Calu3 (cell line): ENCODE measurements at regions not wholly inside any gene's neighbourhood (a gene's known extent, or its start where the extent isn't known, plus 50 kb on each side); places are given as distances from the start of the nearest gene placed in this dataset.

ENCODE experiments used
- BruUV-seq: library from RNA; stranded (reverse); fragments of 400-500 nt; replicated peaks from 2 replicates; lab custom pipeline; 2021; lab: Mats Ljungman, UMichigan
- CTCF ChIA-PET: fragments of 300-600 bp; sonication (Branson Sonifier 250); formaldehyde crosslinking; loops from one replicate; lab custom pipeline; 2022; ENCODE audit warnings: antibody characterized with exemption; lab: Charles Lee
- DNase-seq: peaks from one replicate; pipeline ENCODE4 v3.0.0; 2022
- H3K27ac Mint-ChIP-seq: one replicate; pipeline ENCODE4 v1.8.0; 2022; ENCODE audit warnings: mixed read lengths; ENCODE audit not compliant: unreplicated experiment
- H3K27me3 Mint-ChIP-seq: one replicate; pipeline ENCODE4 v1.8.0; 2022; ENCODE audit warnings: mixed read lengths; ENCODE audit not compliant: unreplicated experiment
- H3K36me3 Mint-ChIP-seq: one replicate; pipeline ENCODE4 v1.8.0; 2022; ENCODE audit warnings: mild to moderate bottlenecking, moderate library complexity, mixed read lengths; ENCODE audit not compliant: insufficient read depth, unreplicated experiment
- H3K4me1 Mint-ChIP-seq: one replicate; pipeline ENCODE4 v1.8.0; 2022; ENCODE audit warnings: mild to moderate bottlenecking, low read depth, mixed read lengths; ENCODE audit not compliant: unreplicated experiment
- H3K4me3 Mint-ChIP-seq: one replicate; pipeline ENCODE4 v1.8.0; 2022; ENCODE audit warnings: mild to moderate bottlenecking, low read depth, moderate library complexity, mixed read lengths; ENCODE audit not compliant: unreplicated experiment
- H3K9me3 Mint-ChIP-seq: one replicate; pipeline ENCODE4 v1.8.0; 2022; ENCODE audit warnings: low read depth, mixed read lengths; ENCODE audit not compliant: unreplicated experiment
- CTCF ChIP-seq: fragments of 200-600 bp; IDR thresholded peaks from one replicate; pipeline ENCODE4 v1.8.0; 2022; ENCODE audit warnings: antibody characterized with exemption; ENCODE audit not compliant: unreplicated experiment
- intact Hi-C: fragments of 100-400 bp; cut with micrococcal nuclease; formaldehyde crosslinking; loops from one replicate; pipeline ENCODE4 v1.10.0; 2022; ENCODE audit not compliant: unreplicated experiment

- no peaks in the 10 kb centered on the region for H3K9me3 Mint-ChIP-seq
- peaks cover 67% of the 10 kb centered on the region for H3K27me3 Mint-ChIP-seq
- H3K4me1 Mint-ChIP-seq: no peaks in the 10 kb centered on the region
- DNase-seq: no peak
- no peaks in the 10 kb centered on the region for H3K36me3 Mint-ChIP-seq
- CTCF ChIA-PET: no interaction called here
- no peak overlapping the region for H3K4me3 Mint-ChIP-seq
- no TSS peak for BruUV-seq
- intact Hi-C loops: no loop called here
- TF ChIP-seq CTCF: no peak
- H3K27ac Mint-ChIP-seq: no peak overlapping the region
Observed at GRCh38 chr6:208364-208763, 83.9 kb upstream of the DUSP22 start.

DNA sequence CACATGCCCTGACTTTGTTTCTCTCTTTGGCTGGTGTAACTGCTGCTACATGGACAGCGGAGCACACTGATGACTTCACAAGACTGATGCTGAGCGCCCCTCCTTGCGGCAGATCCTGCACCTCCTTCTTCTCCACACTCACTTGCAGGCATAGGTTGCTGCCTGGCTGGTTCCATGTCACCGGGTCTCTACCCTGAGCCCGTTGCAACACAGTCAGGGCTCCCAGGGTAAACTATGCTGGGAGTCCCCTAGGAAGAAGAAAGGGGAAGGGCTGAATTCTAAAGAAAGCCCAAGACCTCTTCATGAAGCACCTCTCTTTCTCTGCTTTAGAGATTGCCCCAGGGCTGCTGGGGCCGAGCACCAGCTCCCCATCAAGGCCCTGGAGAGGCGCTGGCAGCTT, 83.3 kb upstream of the DUSP22 start:
- intact Hi-C loops: no loop called here
- no TSS peak for BruUV-seq
- peaks cover 3% of the 10 kb centered on the region for H3K9me3 Mint-ChIP-seq
- H3K4me1 Mint-ChIP-seq: no peaks in the 10 kb centered on the region
- no peaks in the 10 kb centered on the region for H3K36me3 Mint-ChIP-seq
- no peak overlapping the region for H3K4me3 Mint-ChIP-seq
- no peak for TF ChIP-seq CTCF
- CTCF ChIA-PET: no interaction called here
- H3K27me3 Mint-ChIP-seq: peaks cover 61% of the 10 kb centered on the region
- no peak for DNase-seq
- no peak overlapping the region for H3K27ac Mint-ChIP-seq

- Mint-ChIP-seq H3K27me3 (peaks cover 57% of the 10 kb centered on the region), H3K9me3 (peaks cover 3% of the 10 kb centered on the region), H3K4me3 (no peak overlapping the region), H3K27ac (no peak overlapping the region), H3K36me3 (no peaks in the 10 kb centered on the region), H3K4me1 (no peaks in the 10 kb centered on the region)
- CTCF ChIA-PET: no interaction called here
- no TSS peak for BruUV-seq
- TF ChIP-seq CTCF: no peak
- DNase-seq: no peak
- intact Hi-C loops: no loop called here
Observed at GRCh38 chr6:209432-210103, 82.7 kb upstream of the DUSP22 start.

GRCh38 chr6:210104-210456, 82.2 kb upstream of the DUSP22 start:
- CTCF ChIA-PET: no interaction called here
- Mint-ChIP-seq H3K4me3 (no peak overlapping the region), H3K9me3 (peaks cover 3% of the 10 kb centered on the region), H3K36me3 (no peaks in the 10 kb centered on the region), H3K27me3 (peaks cover 57% of the 10 kb centered on the region), H3K4me1 (peaks cover under 1% of the 10 kb centered on the region), H3K27ac (no peak overlapping the region)
- no peak for TF ChIP-seq CTCF
- no TSS peak for BruUV-seq
- DNase-seq: no peak
- intact Hi-C loops: no loop called here
